ENCODE measurements at regions not wholly inside any gene's neighbourhood (a gene's known extent, or its start where the extent isn't known, plus 50 kb on each side); places are given as distances from the start of the nearest gene placed in this dataset.

DNA sequence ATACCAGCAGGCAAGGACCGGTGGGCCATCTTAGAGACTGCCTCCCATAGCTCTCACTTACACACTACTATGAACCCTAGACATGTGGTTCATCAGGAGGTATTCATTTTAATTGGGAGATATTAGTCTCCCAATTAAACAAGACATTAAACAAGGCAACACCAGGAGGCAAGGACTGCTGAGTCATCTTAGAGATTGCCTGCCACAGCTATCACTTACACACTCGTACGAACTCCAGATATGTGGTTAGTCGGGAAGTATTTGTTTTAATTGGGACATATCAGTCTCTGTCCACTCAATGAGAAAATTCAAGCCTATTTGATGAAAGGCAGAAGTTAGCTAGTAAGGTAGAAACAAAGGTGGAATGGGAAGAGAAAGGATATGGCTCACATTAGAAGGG, 343.9 kb downstream of the NFIB start:
- H3K36me3 Mint-ChIP-seq: no peaks in the 10 kb centered on the region
- no peaks in the 10 kb centered on the region for H3K4me1 Mint-ChIP-seq
- DNase-seq (ENCODE audit: low spot score in 2 of 2) (no peak), ATAC-seq (no peak)
- H3K27ac Mint-ChIP-seq: no peak overlapping the region
- no peaks in the 10 kb centered on the region for H3K9me3 Mint-ChIP-seq
- H3K4me3 Mint-ChIP-seq: no peak overlapping the region

- H3K36me3 Mint-ChIP-seq: no peaks in the 10 kb centered on the region
- H3K27ac Mint-ChIP-seq: no peak overlapping the region
- no peak overlapping the region for H3K4me3 Mint-ChIP-seq
- H3K4me1 Mint-ChIP-seq: no peaks in the 10 kb centered on the region
- DNase-seq (ENCODE audit: low spot score in 2 of 2) (no peak), ATAC-seq (no peak)
- no peaks in the 10 kb centered on the region for H3K9me3 Mint-ChIP-seq
These were observed 346.5 kb downstream of the NFIB start for GRCh38 chr9:13967438-13967837.

GRCh38 chr9:13967011-13967410, 346.9 kb downstream of the NFIB start:
- ATAC-seq: no peak
- H3K9me3 Mint-ChIP-seq: no peaks in the 10 kb centered on the region

GRCh38 chr9:13963005-13963653, 350.8 kb downstream of the NFIB start:
- Mint-ChIP-seq H3K4me1 (no peaks in the 10 kb centered on the region), H3K9me3 (no peaks in the 10 kb centered on the region), H3K36me3 (no peaks in the 10 kb centered on the region), H3K27ac (no peak overlapping the region), H3K4me3 (no peak overlapping the region)
- ATAC-seq (no peak), DNase-seq (ENCODE audit: low spot score in 2 of 2) (no peak)

More at GRCh38 chr9:13967011-13967410, 346.9 kb downstream of the NFIB start:
- Mint-ChIP-seq H3K4me1 (no peaks in the 10 kb centered on the region), H3K27ac (no peak overlapping the region), H3K4me3 (no peak overlapping the region), H3K36me3 (no peaks in the 10 kb centered on the region)
- no peak for DNase-seq (ENCODE audit: low spot score in 2 of 2)

- Mint-ChIP-seq H3K9me3 (no peaks in the 10 kb centered on the region), H3K4me3 (no peak overlapping the region), H3K36me3 (no peaks in the 10 kb centered on the region), H3K4me1 (no peaks in the 10 kb centered on the region), H3K27ac (no peak overlapping the region)
- no peak for ATAC-seq
- no peak for DNase-seq (ENCODE audit: low spot score in 2 of 2)
These were observed 351.9 kb downstream of the NFIB start for GRCh38 chr9:13962006-13962405.

DNA sequence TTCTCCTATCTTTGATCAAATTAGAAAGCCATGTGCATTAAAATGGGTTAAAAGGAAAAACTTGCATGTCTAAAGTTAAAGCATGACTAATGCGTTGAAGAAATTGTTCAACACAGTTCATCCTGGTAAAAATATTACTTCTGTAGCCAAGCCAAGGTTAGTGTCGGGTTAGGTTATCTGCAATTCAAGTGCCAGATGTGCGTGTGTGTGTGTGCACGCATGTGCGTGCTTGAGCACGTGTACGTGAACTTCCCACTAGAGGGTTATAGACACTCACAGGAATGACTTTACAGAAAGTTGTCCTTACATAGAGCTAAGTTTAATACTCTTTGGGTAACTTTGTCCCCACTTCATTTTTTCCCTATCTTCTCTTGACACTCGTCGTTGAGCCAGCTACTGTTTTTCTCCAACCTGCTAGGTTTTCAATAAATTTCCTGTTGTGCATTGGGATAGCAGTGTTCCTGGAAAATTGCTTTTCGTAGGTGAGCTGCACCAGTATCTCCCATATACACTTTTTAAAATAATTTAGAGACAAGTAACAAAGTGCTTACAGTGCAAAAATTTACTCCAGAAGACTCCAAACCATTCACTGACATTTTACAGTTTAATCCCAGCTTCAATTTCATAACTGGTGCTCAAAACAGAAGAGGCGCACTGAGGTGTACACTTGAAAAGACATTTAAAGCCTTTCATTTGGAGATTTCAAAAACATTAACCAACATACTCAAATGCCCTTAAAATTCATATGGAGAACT, 353.8 kb downstream of the NFIB start:
- Mint-ChIP-seq H3K9me3 (no peaks in the 10 kb centered on the region), H3K4me3 (no peak overlapping the region), H3K36me3 (no peaks in the 10 kb centered on the region), H3K27ac (no peak overlapping the region), H3K4me1 (no peaks in the 10 kb centered on the region)
- no peak for ATAC-seq
- no peak for DNase-seq (ENCODE audit: low spot score in 2 of 2)

DNA sequence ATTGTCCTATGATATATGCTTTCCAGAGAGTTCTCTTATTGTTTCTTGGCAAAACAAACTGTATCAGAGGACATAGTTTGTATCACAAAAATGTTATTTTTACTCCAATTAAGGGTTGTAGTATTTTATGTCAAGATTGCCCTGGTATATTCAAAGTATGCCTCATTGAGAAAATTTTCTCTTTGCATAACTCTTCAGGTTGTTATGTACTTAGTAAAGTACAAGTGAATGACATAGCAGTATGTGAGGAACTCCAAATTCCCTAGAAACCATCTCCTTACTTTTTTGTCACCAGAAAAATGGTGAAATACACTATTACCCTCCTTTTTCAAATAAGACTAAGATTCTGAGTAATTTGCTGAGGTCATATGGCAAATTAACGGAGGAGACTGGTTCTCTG, 355.3 kb downstream of the NFIB start:
- H3K4me1 Mint-ChIP-seq: no peaks in the 10 kb centered on the region
- H3K9me3 Mint-ChIP-seq: no peaks in the 10 kb centered on the region
- H3K27ac Mint-ChIP-seq: no peak overlapping the region
- DNase-seq (ENCODE audit: low spot score in 2 of 2): no peak
- ATAC-seq: no peak
- no peak overlapping the region for H3K4me3 Mint-ChIP-seq
- H3K36me3 Mint-ChIP-seq: no peaks in the 10 kb centered on the region

DNA sequence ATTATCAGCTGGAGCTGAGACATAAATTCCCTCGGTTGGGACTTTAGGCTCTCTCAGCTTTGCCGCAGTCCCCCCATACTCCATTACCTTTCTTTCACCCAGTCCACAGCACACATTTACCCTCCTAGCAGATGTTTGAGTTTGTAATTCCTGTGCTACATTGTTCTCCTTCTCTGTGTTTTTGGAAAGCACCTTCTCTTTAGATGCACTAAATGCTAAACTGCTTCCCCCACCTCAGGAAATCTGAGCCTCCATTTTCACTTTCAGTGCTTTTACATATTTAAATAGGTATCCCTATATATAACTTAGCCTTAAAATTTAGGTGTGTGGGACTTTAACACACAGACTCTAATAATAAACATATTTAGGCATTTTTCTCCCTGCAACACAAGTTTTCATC, 356.9 kb downstream of the NFIB start:
- Mint-ChIP-seq H3K9me3 (no peaks in the 10 kb centered on the region), H3K4me1 (no peaks in the 10 kb centered on the region), H3K27ac (no peak overlapping the region), H3K36me3 (no peaks in the 10 kb centered on the region), H3K4me3 (no peak overlapping the region)
- ATAC-seq (no peak), DNase-seq (ENCODE audit: low spot score in 2 of 2) (no peak)

GRCh38 chr9:13956107-13956506, 357.8 kb downstream of the NFIB start:
- Mint-ChIP-seq H3K4me1 (no peaks in the 10 kb centered on the region), H3K9me3 (no peaks in the 10 kb centered on the region), H3K36me3 (no peaks in the 10 kb centered on the region), H3K27ac (no peak overlapping the region), H3K4me3 (no peak overlapping the region)
- ATAC-seq (no peak), DNase-seq (ENCODE audit: low spot score in 2 of 2) (no peak)

GRCh38 chr9:13952906-13953305, 361.0 kb downstream of the NFIB start:
- no peaks in the 10 kb centered on the region for H3K9me3 Mint-ChIP-seq
- no peak overlapping the region for H3K4me3 Mint-ChIP-seq
- H3K36me3 Mint-ChIP-seq: no peaks in the 10 kb centered on the region
- DNase-seq (ENCODE audit: low spot score in 2 of 2) (no peak), ATAC-seq (no peak)
- no peaks in the 10 kb centered on the region for H3K4me1 Mint-ChIP-seq
- no peak overlapping the region for H3K27ac Mint-ChIP-seq

DNA sequence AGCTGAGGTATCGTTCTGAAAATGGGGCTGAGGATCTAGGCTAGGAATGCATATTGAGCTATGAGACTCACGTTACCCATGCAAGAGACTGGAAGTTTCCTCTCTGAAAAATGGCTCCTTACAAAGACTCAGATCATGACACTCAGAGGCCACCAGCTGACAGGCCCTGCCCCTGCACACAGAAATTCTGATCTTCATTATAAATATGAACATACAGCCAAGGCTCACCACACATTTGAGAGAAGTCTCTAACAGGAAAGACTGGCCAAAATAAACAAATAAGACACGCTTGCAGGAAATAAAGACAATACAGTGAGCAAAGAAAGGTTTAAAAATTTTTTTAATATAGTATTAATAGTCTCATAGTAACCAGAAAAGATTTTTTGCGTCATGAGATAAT, 365.9 kb downstream of the NFIB start:
- DNase-seq (ENCODE audit: low spot score in 2 of 2): no peak
- Mint-ChIP-seq H3K9me3 (no peaks in the 10 kb centered on the region), H3K4me3 (no peak overlapping the region), H3K27ac (no peak overlapping the region), H3K36me3 (no peaks in the 10 kb centered on the region), H3K4me1 (no peaks in the 10 kb centered on the region)
- ATAC-seq: no peak

GRCh38 chr9:13943176-13943575, 370.8 kb downstream of the NFIB start:
- no peak overlapping the region for H3K27ac Mint-ChIP-seq
- DNase-seq (ENCODE audit: low spot score in 2 of 2) (no peak), ATAC-seq (no peak)
- no peak overlapping the region for H3K4me3 Mint-ChIP-seq
- no peaks in the 10 kb centered on the region for H3K36me3 Mint-ChIP-seq
- no peaks in the 10 kb centered on the region for H3K4me1 Mint-ChIP-seq
- peaks cover 11% of the 10 kb centered on the region for H3K9me3 Mint-ChIP-seq

GRCh38 chr9:13942695-13943094, 371.2 kb downstream of the NFIB start:
- peak; percentile 93 for ATAC-seq
- H3K9me3 Mint-ChIP-seq: peaks cover 11% of the 10 kb centered on the region
- no peaks in the 10 kb centered on the region for H3K36me3 Mint-ChIP-seq
- H3K27ac Mint-ChIP-seq: no peak overlapping the region
- DNase-seq (ENCODE audit: low spot score in 2 of 2): no peak
- H3K4me3 Mint-ChIP-seq: no peak overlapping the region
- H3K4me1 Mint-ChIP-seq: no peaks in the 10 kb centered on the region

- no peak overlapping the region for H3K27ac Mint-ChIP-seq
These were observed 371.7 kb downstream of the NFIB start for GRCh38 chr9:13942201-13942600.

GRCh38 chr9:13941714-13942113, 372.2 kb downstream of the NFIB start:
- H3K4me1 Mint-ChIP-seq: no peaks in the 10 kb centered on the region

More at GRCh38 chr9:13942201-13942600, 371.7 kb downstream of the NFIB start:
- ATAC-seq (no peak), DNase-seq (ENCODE audit: low spot score in 2 of 2) (no peak)
- Mint-ChIP-seq H3K9me3 (peaks cover 11% of the 10 kb centered on the region), H3K36me3 (no peaks in the 10 kb centered on the region), H3K4me1 (no peaks in the 10 kb centered on the region), H3K4me3 (no peak overlapping the region)

GRCh38 chr9:13939701-13940490, 374.0 kb downstream of the NFIB start:
- Mint-ChIP-seq H3K27ac (no peak overlapping the region), H3K4me1 (no peaks in the 10 kb centered on the region), H3K9me3 (peaks cover 11% of the 10 kb centered on the region), H3K36me3 (no peaks in the 10 kb centered on the region), H3K4me3 (no peak overlapping the region)
- DNase-seq (ENCODE audit: low spot score in 2 of 2) (no peak), ATAC-seq (no peak)

More at GRCh38 chr9:13941714-13942113, 372.2 kb downstream of the NFIB start:
- no peak for DNase-seq (ENCODE audit: low spot score in 2 of 2)
- no peak for ATAC-seq
- Mint-ChIP-seq H3K27ac (no peak overlapping the region), H3K4me3 (no peak overlapping the region), H3K9me3 (peaks cover 11% of the 10 kb centered on the region), H3K36me3 (no peaks in the 10 kb centered on the region)
